CD4-positive, alpha-beta memory T cell (primary cell): ENCODE measurements at regions not wholly inside any gene's neighbourhood (a gene's known extent, or its start where the extent isn't known, plus 50 kb on each side); places are given as distances from the start of the nearest gene placed in this dataset.

ENCODE experiments used
- CTCF ChIA-PET: fragments of 350-600 bp; sonication (Branson Sonifier 250); formaldehyde crosslinking; loops from one replicate; lab custom pipeline; 2021; ENCODE audit warnings: inconsistent platforms; ENCODE audit not compliant: partially characterized antibody; lab: Charles Lee
- POLR2A ChIA-PET: fragments of 350-600 bp; sonication (Branson Sonifier 250); formaldehyde crosslinking; loops from one replicate; lab custom pipeline; 2021; ENCODE audit not compliant: partially characterized antibody; lab: Charles Lee
- DNase-seq, 5 donors: peaks; one replicate each; pipeline versions ENCODE4 v3.0.0 to v3.0.0-alpha.2; 2020 to 2022; ENCODE audit warnings: mixed read lengths in 1 of 5
- H3K27ac ChIP-seq: one replicate; pipeline ENCODE4 v1.7.0; 2013; ENCODE audit warnings: low read depth, low read length
- H3K27me3 ChIP-seq: 2 replicates; pipeline ENCODE4 v1.7.0; 2013; ENCODE audit warnings: mild to moderate bottlenecking, low read length, moderate library complexity; ENCODE audit not compliant: insufficient read depth
- H3K36me3 ChIP-seq: 2 replicates; pipeline ENCODE4 v1.7.0; 2013; ENCODE audit warnings: mild to moderate bottlenecking, low read length, moderate library complexity; ENCODE audit not compliant: insufficient read depth
- H3K4me1 ChIP-seq: 2 replicates; pipeline ENCODE4 v1.7.0; 2013; ENCODE audit warnings: mild to moderate bottlenecking, low read length, moderate library complexity; ENCODE audit not compliant: insufficient read depth
- H3K4me3 ChIP-seq, 2 donors: one replicate each; pipeline ENCODE4 v1.7.0; 2013; ENCODE audit warnings: low read length in 2 of 2, mild to moderate bottlenecking in 1 of 2
- H3K9me3 ChIP-seq, 2 donors: one replicate each; pipeline ENCODE4 v1.7.0; 2013; ENCODE audit warnings: low read length in 2 of 2, control low read depth in 1 of 2; ENCODE audit not compliant: control insufficient read depth in 1 of 2
- H3K27ac Mint-ChIP-seq, 7 donors: one replicate each; pipeline ENCODE4 v1.8.0; 2020 to 2021; ENCODE audit warnings: mixed read lengths in 7 of 7, mild to moderate bottlenecking in 6 of 7, inconsistent platforms in 3 of 7, moderate library complexity in 3 of 7
- H3K27me3 Mint-ChIP-seq, 2 donors: one replicate each; pipeline ENCODE4 v1.8.0; 2020 to 2021; ENCODE audit warnings: mixed read lengths in 2 of 2
- H3K36me3 Mint-ChIP-seq, 2 donors: one replicate each; pipeline ENCODE4 v1.8.0; 2020 to 2021; ENCODE audit warnings: mixed read lengths in 2 of 2, inconsistent platforms in 1 of 2, mild to moderate bottlenecking in 1 of 2
- H3K4me1 Mint-ChIP-seq, 4 donors: one replicate each; pipeline ENCODE4 v1.8.0; 2020 to 2021; ENCODE audit warnings: mixed read lengths in 4 of 4, mild to moderate bottlenecking in 1 of 4
- H3K4me3 Mint-ChIP-seq, 8 donors: one replicate each; pipeline ENCODE4 v1.8.0; 2020 to 2021; ENCODE audit warnings: mixed read lengths in 8 of 8, mild to moderate bottlenecking in 7 of 8, moderate library complexity in 6 of 8, inconsistent platforms in 3 of 8
- H3K9me3 Mint-ChIP-seq, 8 donors: one replicate each; pipeline ENCODE4 v1.8.0; 2020 to 2021; ENCODE audit warnings: mixed read lengths in 8 of 8, mild to moderate bottlenecking in 5 of 8, inconsistent platforms in 3 of 8, moderate library complexity in 1 of 8
- intact Hi-C: fragments of 100-400 bp; cut with micrococcal nuclease; formaldehyde crosslinking; loops from one replicate; pipeline ENCODE4 v1.15.1; 2023

DNA sequence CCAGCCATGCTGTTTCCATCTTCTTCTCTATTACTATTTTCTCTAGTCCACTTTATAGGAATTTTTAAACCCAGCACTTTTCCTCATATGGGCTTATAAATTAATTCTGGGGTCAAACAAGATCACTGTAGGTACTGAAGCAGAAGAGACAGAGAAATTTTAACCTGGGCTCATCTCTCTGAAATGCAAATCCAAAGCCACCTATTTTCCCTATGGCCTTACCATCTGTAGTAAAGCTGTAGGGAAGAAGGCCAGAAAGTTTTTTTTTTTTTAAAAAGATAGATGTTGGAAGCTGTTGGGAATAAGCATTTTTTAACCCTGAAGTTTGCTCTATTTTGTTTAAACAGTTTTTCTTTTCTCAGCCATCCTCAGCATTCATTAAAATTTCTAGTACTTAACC is 367.4 kb downstream of the CD109 start:
- intact Hi-C loops = no loop called here
- peaks cover 0 to 6% (median 0%) of the 10 kb centered on the region in 8 donors for H3K9me3 Mint-ChIP-seq
- H3K4me3 Mint-ChIP-seq = no peak overlapping the region
- H3K36me3 ChIP-seq = no peaks in the 10 kb centered on the region
- POLR2A ChIA-PET = no interaction called here
- H3K9me3 ChIP-seq = no peaks in the 10 kb centered on the region
- H3K27me3 ChIP-seq = no peaks in the 10 kb centered on the region
- no peak overlapping the region for H3K27ac Mint-ChIP-seq
- H3K4me3 ChIP-seq = no peak overlapping the region
- no peak for DNase-seq
- H3K36me3 Mint-ChIP-seq = no peaks in the 10 kb centered on the region
- no peaks in the 10 kb centered on the region for H3K4me1 Mint-ChIP-seq
- no peaks in the 10 kb centered on the region for H3K4me1 ChIP-seq
- no peaks in the 10 kb centered on the region for H3K27me3 Mint-ChIP-seq
- CTCF ChIA-PET = no interaction called here
- H3K27ac ChIP-seq = no peak overlapping the region

- no peak overlapping the region for H3K27ac ChIP-seq
- Mint-ChIP-seq H3K27ac (no peak overlapping the region), H3K4me3 (no peak overlapping the region), H3K4me1 (no peaks in the 10 kb centered on the region), H3K36me3 (no peaks in the 10 kb centered on the region), H3K27me3 (no peaks in the 10 kb centered on the region), H3K9me3 (peaks cover 0 to 4% (median 0%) of the 10 kb centered on the region in 8 donors)
- no peaks in the 10 kb centered on the region for H3K4me1 ChIP-seq
- DNase-seq = no peak
- ChIA-PET POLR2A (no interaction called here), CTCF (no interaction called here)
- H3K27me3 ChIP-seq = no peaks in the 10 kb centered on the region
- H3K4me3 ChIP-seq = no peak overlapping the region
- intact Hi-C loops = no loop called here
- H3K36me3 ChIP-seq = no peaks in the 10 kb centered on the region
- no peaks in the 10 kb centered on the region for H3K9me3 ChIP-seq
Observed at GRCh38 chr6:74061201-74061600, 365.2 kb downstream of the CD109 start.

DNA sequence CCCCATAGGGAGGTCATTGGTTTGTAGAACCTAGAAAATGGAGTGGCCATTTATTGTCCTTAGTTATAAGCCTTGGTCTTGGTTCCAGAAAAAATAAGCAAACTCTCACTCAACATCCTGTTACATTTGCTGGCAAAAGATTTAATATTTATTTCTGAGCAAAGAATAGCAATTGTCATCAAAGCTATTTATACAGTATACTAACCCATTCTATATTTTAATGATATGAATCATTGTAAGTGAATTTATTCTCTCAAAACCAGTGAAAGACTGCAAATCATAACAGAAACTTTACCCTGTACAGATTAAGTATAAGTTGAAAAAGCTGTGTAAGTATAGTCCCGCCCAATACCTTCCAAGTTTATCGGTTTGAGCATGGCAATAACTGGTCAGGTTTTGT is 364.4 kb downstream of the CD109 start:
- H3K4me1 ChIP-seq = no peaks in the 10 kb centered on the region
- H3K9me3 Mint-ChIP-seq = peaks cover 0 to 4% (median 0%) of the 10 kb centered on the region in 8 donors
- H3K9me3 ChIP-seq = no peaks in the 10 kb centered on the region
- no peak for DNase-seq
- intact Hi-C loops = no loop called here
- POLR2A ChIA-PET = no interaction called here
- no peak overlapping the region for H3K4me3 ChIP-seq
- CTCF ChIA-PET = no interaction called here
- H3K4me1 Mint-ChIP-seq = no peaks in the 10 kb centered on the region
- no peak overlapping the region for H3K4me3 Mint-ChIP-seq
- no peaks in the 10 kb centered on the region for H3K36me3 ChIP-seq
- H3K36me3 Mint-ChIP-seq = no peaks in the 10 kb centered on the region
- H3K27me3 ChIP-seq = no peaks in the 10 kb centered on the region
- no peaks in the 10 kb centered on the region for H3K27me3 Mint-ChIP-seq
- H3K27ac ChIP-seq = no peak overlapping the region
- H3K27ac Mint-ChIP-seq = no peak overlapping the region

- Mint-ChIP-seq H3K9me3 (peaks cover 0 to 4% (median under 1%) of the 10 kb centered on the region in 8 donors), H3K4me1 (no peaks in the 10 kb centered on the region), H3K27ac (no peak overlapping the region), H3K27me3 (peaks cover 0 to 3% of the 10 kb centered on the region in 2 donors), H3K4me3 (no peak overlapping the region), H3K36me3 (no peaks in the 10 kb centered on the region)
- no peaks in the 10 kb centered on the region for H3K36me3 ChIP-seq
- H3K27me3 ChIP-seq = no peaks in the 10 kb centered on the region
- no peak for DNase-seq
- no peak overlapping the region for H3K27ac ChIP-seq
- H3K4me3 ChIP-seq = no peak overlapping the region
- intact Hi-C loops = no loop called here
- ChIA-PET POLR2A (no interaction called here), CTCF (no interaction called here)
- no peaks in the 10 kb centered on the region for H3K9me3 ChIP-seq
- no peaks in the 10 kb centered on the region for H3K4me1 ChIP-seq
Observed at GRCh38 chr6:74058606-74059005, 362.6 kb downstream of the CD109 start.

GRCh38 chr6:74057326-74057725 is 361.3 kb downstream of the CD109 start:
- Histone ChIP-seq H3K4me3 (no peak overlapping the region), H3K9me3 (no peaks in the 10 kb centered on the region), H3K27ac (no peak overlapping the region), H3K27me3 (no peaks in the 10 kb centered on the region), H3K4me1 (no peaks in the 10 kb centered on the region), H3K36me3 (no peaks in the 10 kb centered on the region)
- Mint-ChIP-seq H3K27me3 (peaks cover 0 to 7% of the 10 kb centered on the region in 2 donors), H3K4me1 (no peaks in the 10 kb centered on the region), H3K4me3 (no peak overlapping the region), H3K36me3 (no peaks in the 10 kb centered on the region), H3K27ac (no peak overlapping the region), H3K9me3 (peaks cover 0 to 4% (median under 1%) of the 10 kb centered on the region in 8 donors)
- intact Hi-C loops = no loop called here
- no peak for DNase-seq
- POLR2A ChIA-PET = no interaction called here
- CTCF ChIA-PET = no interaction called here

DNA sequence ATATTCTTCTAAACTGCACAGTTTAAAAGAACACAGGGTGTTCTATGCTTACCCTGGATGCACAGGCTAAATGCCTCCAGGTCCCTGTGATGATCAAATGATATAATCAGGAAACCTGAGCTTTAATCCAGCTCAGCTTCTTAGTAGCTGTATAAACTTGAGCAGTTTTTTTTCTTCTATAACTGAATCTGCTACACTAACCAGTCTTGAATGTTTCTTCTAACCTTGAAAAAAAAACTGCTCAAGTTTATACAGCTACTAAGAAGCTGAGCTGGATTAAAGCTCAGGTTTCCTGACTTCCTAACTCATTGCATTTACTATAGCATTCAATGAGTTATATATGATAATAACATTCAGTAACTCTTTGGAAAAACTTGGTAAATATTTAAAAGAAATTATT is 358.2 kb downstream of the CD109 start:
- POLR2A ChIA-PET = no interaction called here
- no peak for DNase-seq
- H3K4me3 ChIP-seq = no peak overlapping the region
- intact Hi-C loops = no loop called here
- no peaks in the 10 kb centered on the region for H3K36me3 ChIP-seq
- no peaks in the 10 kb centered on the region for H3K4me1 Mint-ChIP-seq
- H3K9me3 ChIP-seq = no peaks in the 10 kb centered on the region
- no peak overlapping the region for H3K27ac Mint-ChIP-seq
- peaks cover 0 to 11% of the 10 kb centered on the region in 2 donors for H3K27me3 Mint-ChIP-seq
- H3K27ac ChIP-seq = no peak overlapping the region
- H3K27me3 ChIP-seq = no peaks in the 10 kb centered on the region
- no peaks in the 10 kb centered on the region for H3K4me1 ChIP-seq
- peaks cover 0 to 5% (median under 1%) of the 10 kb centered on the region in 8 donors for H3K9me3 Mint-ChIP-seq
- H3K4me3 Mint-ChIP-seq = no peak overlapping the region
- CTCF ChIA-PET = no interaction called here
- no peaks in the 10 kb centered on the region for H3K36me3 Mint-ChIP-seq

DNA sequence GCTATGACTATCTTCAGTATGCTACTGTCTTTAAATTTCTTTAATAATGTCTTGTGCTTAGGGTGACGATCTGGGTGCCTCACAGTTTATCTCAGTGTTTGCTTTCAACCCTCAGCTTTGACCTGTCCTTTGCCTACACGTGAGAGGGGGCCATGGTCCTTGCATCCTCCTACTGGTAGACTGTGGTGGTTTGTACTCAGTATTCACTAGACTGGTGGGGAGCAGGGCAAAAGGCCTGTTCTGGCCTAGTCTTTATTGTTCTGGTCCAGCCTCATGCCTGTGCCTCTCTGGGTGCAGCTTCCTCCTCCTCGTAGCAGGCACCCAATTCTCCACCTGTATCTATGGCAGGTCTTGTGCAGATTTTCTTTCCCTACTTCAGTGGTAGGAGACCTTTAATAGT is 354.9 kb downstream of the CD109 start:
- Histone ChIP-seq H3K27ac (no peak overlapping the region), H3K9me3 (no peaks in the 10 kb centered on the region), H3K27me3 (no peaks in the 10 kb centered on the region), H3K4me1 (no peaks in the 10 kb centered on the region), H3K36me3 (no peaks in the 10 kb centered on the region), H3K4me3 (no peak overlapping the region)
- no peak overlapping the region for H3K27ac Mint-ChIP-seq
- H3K4me1 Mint-ChIP-seq = no peaks in the 10 kb centered on the region
- peaks cover 0 to 11% of the 10 kb centered on the region in 2 donors for H3K27me3 Mint-ChIP-seq
- intact Hi-C loops = no loop called here
- ChIA-PET POLR2A (no interaction called here), CTCF (no interaction called here)
- H3K36me3 Mint-ChIP-seq = no peaks in the 10 kb centered on the region
- no peak for DNase-seq
- H3K9me3 Mint-ChIP-seq = peaks cover 0 to 5% (median under 1%) of the 10 kb centered on the region in 8 donors
- no peak overlapping the region for H3K4me3 Mint-ChIP-seq

DNA sequence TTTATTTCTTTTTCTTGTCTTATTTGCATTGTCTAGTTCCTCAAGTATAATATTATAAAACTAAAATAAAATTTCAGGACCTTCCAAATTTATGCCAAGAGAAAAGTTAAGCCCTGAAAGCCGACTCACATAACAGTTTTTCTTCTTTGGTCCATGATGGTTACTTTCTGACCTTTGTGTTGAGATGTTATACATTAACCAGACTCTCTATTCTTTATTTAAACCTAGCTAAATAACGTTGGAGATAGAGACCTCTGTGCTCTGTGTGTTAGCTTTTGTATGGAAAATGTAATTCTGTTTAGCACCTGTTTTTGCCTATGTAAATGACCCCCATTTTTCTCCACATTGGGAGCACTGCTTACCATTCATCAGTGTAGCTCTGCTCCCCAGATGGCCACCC is 352.4 kb downstream of the CD109 start:
- POLR2A ChIA-PET = no interaction called here
- H3K36me3 Mint-ChIP-seq = no peaks in the 10 kb centered on the region

More for the DNA sequence above, 352.4 kb downstream of the CD109 start:
- H3K9me3 Mint-ChIP-seq = peaks cover 0 to 5% (median 0%) of the 10 kb centered on the region in 8 donors
- no peaks in the 10 kb centered on the region for H3K27me3 ChIP-seq
- H3K27ac ChIP-seq = no peak overlapping the region
- H3K4me3 ChIP-seq = no peak overlapping the region
- no peak overlapping the region for H3K27ac Mint-ChIP-seq
- no peaks in the 10 kb centered on the region for H3K36me3 ChIP-seq
- DNase-seq = no peak
- H3K9me3 ChIP-seq = no peaks in the 10 kb centered on the region
- no peak overlapping the region for H3K4me3 Mint-ChIP-seq
- H3K4me1 ChIP-seq = no peaks in the 10 kb centered on the region
- no peaks in the 10 kb centered on the region for H3K4me1 Mint-ChIP-seq
- H3K27me3 Mint-ChIP-seq = peaks cover 0 to 5% of the 10 kb centered on the region in 2 donors
- CTCF ChIA-PET = no interaction called here
- intact Hi-C loops = no loop called here
